Endodermal cell (in vitro differentiated cells): ENCODE measurements at regions not wholly inside any gene's neighbourhood (a gene's known extent, or its start where the extent isn't known, plus 50 kb on each side); places are given as distances from the start of the nearest gene placed in this dataset.

Experiments used
- DNase-seq: peaks from one replicate; pipeline ENCODE4 v3.0.0-alpha.2; 2017
- H3K27ac ChIP-seq: 2 replicates; pipeline ENCODE4 v1.5.1; 2013; ENCODE audit warnings: mild to moderate bottlenecking, low read depth, low read length, moderate library complexity
- H3K27me3 ChIP-seq: 2 replicates; pipeline ENCODE4 v1.6.1; 2013; ENCODE audit warnings: mild to moderate bottlenecking, low read length, moderate library complexity; ENCODE audit not compliant: insufficient read depth, control insufficient read depth, poor library complexity, severe bottlenecking
- H3K36me3 ChIP-seq: 2 replicates; pipeline ENCODE4 v1.7.0; 2013; ENCODE audit warnings: mild to moderate bottlenecking, low read length, moderate library complexity; ENCODE audit not compliant: control insufficient read depth, insufficient read depth
- H3K4me1 ChIP-seq: one replicate; pipeline ENCODE4 v1.7.0; 2013; ENCODE audit warnings: low read length; ENCODE audit not compliant: control insufficient read depth, insufficient read depth
- H3K4me3 ChIP-seq: 2 replicates; pipeline ENCODE4 v1.5.1; 2013; ENCODE audit warnings: mild to moderate bottlenecking, low read length, moderate library complexity
- H3K9ac ChIP-seq: 2 replicates; pipeline ENCODE4 v1.6.1; 2013; ENCODE audit warnings: mild to moderate bottlenecking, low read length, moderate library complexity; ENCODE audit not compliant: poor library complexity, severe bottlenecking; ENCODE audit errors: extremely low read depth
- H3K9me3 ChIP-seq: 2 replicates; pipeline ENCODE4 v1.6.1; 2013; ENCODE audit warnings: mild to moderate bottlenecking, low read length, moderate library complexity; ENCODE audit not compliant: control insufficient read depth
- H3K27ac Mint-ChIP-seq: 2 replicates; pipeline ENCODE4 v1.8.0; 2020; ENCODE audit warnings: mixed read lengths
- H3K27me3 Mint-ChIP-seq: 2 replicates; pipeline ENCODE4 v1.8.0; 2021; ENCODE audit warnings: mild to moderate bottlenecking, mixed read lengths; ENCODE audit not compliant: insufficient read depth
- H3K36me3 Mint-ChIP-seq: 2 replicates; pipeline ENCODE4 v1.8.0; 2020; ENCODE audit warnings: low read depth, mixed read lengths
- H3K4me1 Mint-ChIP-seq: 2 replicates; pipeline ENCODE4 v1.8.0; 2020; ENCODE audit warnings: mixed read lengths
- H3K4me3 Mint-ChIP-seq: 2 replicates; pipeline ENCODE4 v1.8.0; 2020; ENCODE audit warnings: mild to moderate bottlenecking, moderate library complexity, mixed read lengths
- H3K9me3 Mint-ChIP-seq: 2 replicates; pipeline ENCODE4 v1.8.0; 2020; ENCODE audit warnings: mild to moderate bottlenecking, mixed read lengths
- WGBS, 2 experiments: methylation state at CpG; one replicate each; pipeline versions ENCODE4 v1.1.5 to v1.1.7; 2013; ENCODE audit warnings: missing lambda C conversion rate in 2 of 2, mixed read lengths in 1 of 2; ENCODE audit not compliant: insufficient coverage in 1 of 2, insufficient read length in 1 of 2; 5-methylcytosine and 5-hydroxymethylcytosine counted together
- TF ChIP-seq, protein P1 (sequence below): fragments of 200-600 bp; sonication (generic); conservative IDR thresholded peaks from 2 replicates; pipeline ENCODE4 v1.5.0; 2021; ENCODE audit warnings: antibody characterized with exemption, mild to moderate bottlenecking

DNA sequence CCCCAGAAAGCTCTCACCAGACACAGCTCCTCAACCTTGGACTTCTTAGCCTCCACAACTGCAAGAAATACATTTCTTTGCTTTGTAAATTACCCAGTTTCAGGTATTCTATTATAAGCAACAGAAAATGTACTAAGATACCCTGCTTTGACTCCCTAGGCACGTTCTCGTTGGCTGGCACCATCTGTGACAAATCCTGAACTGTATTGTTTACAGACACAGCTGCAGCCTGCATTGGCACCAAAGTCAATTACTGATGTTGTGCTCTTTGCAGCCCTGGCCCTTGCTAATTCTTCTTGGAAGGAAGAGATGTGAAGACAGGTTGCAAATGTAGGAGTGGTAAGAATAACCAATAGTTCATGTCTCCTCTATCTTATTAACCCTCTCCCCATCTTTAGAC is 72.7 kb upstream of the FAM136A start:
- TF ChIP-seq, protein P1, sequence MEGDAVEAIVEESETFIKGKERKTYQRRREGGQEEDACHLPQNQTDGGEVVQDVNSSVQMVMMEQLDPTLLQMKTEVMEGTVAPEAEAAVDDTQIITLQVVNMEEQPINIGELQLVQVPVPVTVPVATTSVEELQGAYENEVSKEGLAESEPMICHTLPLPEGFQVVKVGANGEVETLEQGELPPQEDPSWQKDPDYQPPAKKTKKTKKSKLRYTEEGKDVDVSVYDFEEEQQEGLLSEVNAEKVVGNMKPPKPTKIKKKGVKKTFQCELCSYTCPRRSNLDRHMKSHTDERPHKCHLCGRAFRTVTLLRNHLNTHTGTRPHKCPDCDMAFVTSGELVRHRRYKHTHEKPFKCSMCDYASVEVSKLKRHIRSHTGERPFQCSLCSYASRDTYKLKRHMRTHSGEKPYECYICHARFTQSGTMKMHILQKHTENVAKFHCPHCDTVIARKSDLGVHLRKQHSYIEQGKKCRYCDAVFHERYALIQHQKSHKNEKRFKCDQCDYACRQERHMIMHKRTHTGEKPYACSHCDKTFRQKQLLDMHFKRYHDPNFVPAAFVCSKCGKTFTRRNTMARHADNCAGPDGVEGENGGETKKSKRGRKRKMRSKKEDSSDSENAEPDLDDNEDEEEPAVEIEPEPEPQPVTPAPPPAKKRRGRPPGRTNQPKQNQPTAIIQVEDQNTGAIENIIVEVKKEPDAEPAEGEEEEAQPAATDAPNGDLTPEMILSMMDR = no peak
- 81 to 85% methylated on average over 2 of the region's 2 CpGs for WGBS, 2 experiments
- Mint-ChIP-seq H3K27ac (no peak overlapping the region), H3K4me3 (no peak overlapping the region), H3K36me3 (no peaks in the 10 kb centered on the region), H3K27me3 (peaks cover 4% of the 10 kb centered on the region), H3K9me3 (no peaks in the 10 kb centered on the region), H3K4me1 (no peaks in the 10 kb centered on the region)
- no peak for DNase-seq
- H3K4me3 ChIP-seq = no peak overlapping the region
- no peaks in the 10 kb centered on the region for H3K36me3 ChIP-seq
- no peak overlapping the region for H3K27ac ChIP-seq
- H3K9me3 ChIP-seq = no peaks in the 10 kb centered on the region
- no peak overlapping the region for H3K9ac ChIP-seq
- H3K4me1 ChIP-seq = no peaks in the 10 kb centered on the region
- H3K27me3 ChIP-seq = no peaks in the 10 kb centered on the region

DNA sequence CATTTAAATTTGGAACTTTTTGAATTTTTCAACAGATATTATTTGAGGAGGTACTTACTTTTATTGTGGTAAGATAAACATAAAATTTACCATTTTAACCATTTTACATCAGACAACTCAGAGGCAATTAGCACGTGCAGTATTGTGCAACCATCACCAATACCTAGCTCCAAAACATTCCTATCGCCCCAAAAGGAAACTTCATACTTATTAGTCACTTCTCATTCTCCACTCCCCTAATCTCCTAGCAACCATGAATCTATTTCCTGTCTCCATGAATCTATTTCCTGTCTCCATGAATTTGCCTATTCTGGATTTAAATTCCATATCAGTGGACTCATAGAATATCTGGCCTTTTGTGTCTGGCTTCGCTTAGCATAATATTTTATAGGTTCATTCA is 69.9 kb upstream of the FAM136A start:
- H3K27ac Mint-ChIP-seq = no peak overlapping the region
- Histone ChIP-seq H3K27me3 (no peaks in the 10 kb centered on the region), H3K4me1 (no peaks in the 10 kb centered on the region), H3K27ac (no peak overlapping the region), H3K9me3 (no peaks in the 10 kb centered on the region), H3K36me3 (no peaks in the 10 kb centered on the region), H3K9ac (no peak overlapping the region), H3K4me3 (no peak overlapping the region)
- H3K4me3 Mint-ChIP-seq = no peak overlapping the region
- DNase-seq = no peak
- TF ChIP-seq, protein P1 = no peak
- H3K9me3 Mint-ChIP-seq = no peaks in the 10 kb centered on the region
- H3K27me3 Mint-ChIP-seq = peaks cover 4% of the 10 kb centered on the region
- WGBS, 2 experiments = 79 to 95% methylated on average over 2 to 3 of the region's 3 CpGs
- no peaks in the 10 kb centered on the region for H3K4me1 Mint-ChIP-seq
- H3K36me3 Mint-ChIP-seq = no peaks in the 10 kb centered on the region

- Mint-ChIP-seq H3K4me3 (no peak overlapping the region), H3K4me1 (no peaks in the 10 kb centered on the region), H3K36me3 (no peaks in the 10 kb centered on the region), H3K9me3 (no peaks in the 10 kb centered on the region), H3K27me3 (no peaks in the 10 kb centered on the region), H3K27ac (no peak overlapping the region)
- Histone ChIP-seq H3K36me3 (no peaks in the 10 kb centered on the region), H3K9ac (no peak overlapping the region), H3K27me3 (no peaks in the 10 kb centered on the region), H3K9me3 (no peaks in the 10 kb centered on the region), H3K4me1 (no peaks in the 10 kb centered on the region), H3K27ac (no peak overlapping the region), H3K4me3 (no peak overlapping the region)
- no peak for DNase-seq
- 83 to 100% methylated on average over 2 to 4 of the region's 5 CpGs for WGBS, 2 experiments
- TF ChIP-seq, protein P1 = no peak
These were observed 67.2 kb upstream of the FAM136A start for GRCh38 chr2:70369082-70369481.
